DOHH2 (cell line): ENCODE measurements at regions not wholly inside any gene's neighbourhood (a gene's known extent, or its start where the extent isn't known, plus 50 kb on each side); places are given as distances from the start of the nearest gene placed in this dataset.

Experiments
- EZH2phosphoT487 ChIP-seq: fragments of 200-600 bp; sonication (generic); IDR thresholded peaks from 2 replicates; pipeline ENCODE4 v1.6.1; 2017; ENCODE audit warnings: borderline replicate concordance, mild to moderate bottlenecking, antibody characterized with exemption, low read length, moderate library complexity, mixed read lengths
- TF ChIP-seq, protein P1 (sequence below): fragments of 200-600 bp; sonication (generic); IDR thresholded peaks from one replicate; pipeline ENCODE4 v1.5.1; 2014; ENCODE audit warnings: antibody characterized with exemption, mild to moderate bottlenecking, low read depth, low read length; ENCODE audit not compliant: poor library complexity, severe bottlenecking

DNA sequence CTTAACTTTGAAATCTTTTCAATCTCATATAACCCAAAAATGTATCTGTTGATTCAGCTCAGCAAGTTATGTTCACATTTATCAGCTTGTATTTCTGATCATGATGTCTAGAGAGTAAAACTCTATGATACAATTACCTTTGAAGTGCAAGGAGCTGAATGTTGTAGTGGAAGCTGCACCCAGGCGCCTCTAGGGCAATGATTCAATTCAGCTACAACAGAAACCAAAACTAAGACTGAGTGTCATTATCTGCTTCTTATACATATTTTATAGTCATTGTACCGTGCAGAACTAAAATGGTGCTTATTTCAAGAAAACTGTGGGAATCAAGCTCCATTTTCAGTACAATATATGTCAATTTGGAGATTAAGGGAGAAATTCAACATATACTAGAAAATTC is 1237.5 kb downstream of the ZPLD1 start:
- TF ChIP-seq, protein P1, sequence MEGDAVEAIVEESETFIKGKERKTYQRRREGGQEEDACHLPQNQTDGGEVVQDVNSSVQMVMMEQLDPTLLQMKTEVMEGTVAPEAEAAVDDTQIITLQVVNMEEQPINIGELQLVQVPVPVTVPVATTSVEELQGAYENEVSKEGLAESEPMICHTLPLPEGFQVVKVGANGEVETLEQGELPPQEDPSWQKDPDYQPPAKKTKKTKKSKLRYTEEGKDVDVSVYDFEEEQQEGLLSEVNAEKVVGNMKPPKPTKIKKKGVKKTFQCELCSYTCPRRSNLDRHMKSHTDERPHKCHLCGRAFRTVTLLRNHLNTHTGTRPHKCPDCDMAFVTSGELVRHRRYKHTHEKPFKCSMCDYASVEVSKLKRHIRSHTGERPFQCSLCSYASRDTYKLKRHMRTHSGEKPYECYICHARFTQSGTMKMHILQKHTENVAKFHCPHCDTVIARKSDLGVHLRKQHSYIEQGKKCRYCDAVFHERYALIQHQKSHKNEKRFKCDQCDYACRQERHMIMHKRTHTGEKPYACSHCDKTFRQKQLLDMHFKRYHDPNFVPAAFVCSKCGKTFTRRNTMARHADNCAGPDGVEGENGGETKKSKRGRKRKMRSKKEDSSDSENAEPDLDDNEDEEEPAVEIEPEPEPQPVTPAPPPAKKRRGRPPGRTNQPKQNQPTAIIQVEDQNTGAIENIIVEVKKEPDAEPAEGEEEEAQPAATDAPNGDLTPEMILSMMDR, result no peak
- no peak for TF ChIP-seq EZH2phosphoT487
